HG03378 (cell line): ENCODE measurements at regions not wholly inside any gene's neighbourhood (a gene's known extent, or its start where the extent isn't known, plus 50 kb on each side); places are given as distances from the start of the nearest gene placed in this dataset.
"Not testable (repeated sequence)": the region's sequence is repeated elsewhere in the genome, so short reads cannot be mapped to it uniquely, and the experiment has no call there.

Experiments
- ATAC-seq: cut with Tn5 transposase; IDR thresholded peaks from one replicate; pipeline ENCODE4 v1.9.1; 2021; ENCODE audit warnings: mild to moderate bottlenecking, moderate library complexity; ENCODE audit not compliant: unreplicated experiment

GRCh38 chr1:232579958-232580941 lies 49.7 kb downstream of the SIPA1L2 start:
- ATAC-seq: no peak

GRCh38 chr1:232579466-232579865 lies 50.5 kb downstream of the SIPA1L2 start:
- no peak for ATAC-seq

- peak; percentile 59 for ATAC-seq
These were observed 51.2 kb downstream of the SIPA1L2 start for GRCh38 chr1:232578651-232579195.

- ATAC-seq: no peak
These were observed 52.2 kb downstream of the SIPA1L2 start for GRCh38 chr1:232577772-232578171.

DNA sequence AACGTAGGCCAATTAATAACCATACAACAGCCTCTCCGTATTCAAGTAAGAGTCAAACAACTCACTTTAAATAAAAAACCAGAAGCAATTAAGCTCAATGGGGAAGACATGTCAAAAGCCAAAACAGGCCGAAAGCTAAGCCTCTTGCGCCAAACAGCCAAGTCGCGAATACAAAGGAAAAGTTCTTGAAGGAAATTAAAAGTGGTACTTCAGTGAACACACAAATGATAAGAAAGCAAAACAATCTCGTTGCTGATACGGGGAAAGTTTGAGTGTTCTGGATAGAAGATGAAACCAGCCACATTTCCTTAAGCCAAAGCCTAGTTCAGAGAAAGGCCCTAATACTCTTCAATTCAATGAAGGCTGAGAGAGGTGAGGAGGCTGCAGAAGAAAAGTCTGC lies 53.4 kb downstream of the SIPA1L2 start:
- ATAC-seq: no peak

- ATAC-seq: no peak
These were observed 54.2 kb downstream of the SIPA1L2 start for GRCh38 chr1:232575763-232576040.

- ATAC-seq: no peak
These were observed 54.8 kb downstream of the SIPA1L2 start for GRCh38 chr1:232574889-232575762.

DNA sequence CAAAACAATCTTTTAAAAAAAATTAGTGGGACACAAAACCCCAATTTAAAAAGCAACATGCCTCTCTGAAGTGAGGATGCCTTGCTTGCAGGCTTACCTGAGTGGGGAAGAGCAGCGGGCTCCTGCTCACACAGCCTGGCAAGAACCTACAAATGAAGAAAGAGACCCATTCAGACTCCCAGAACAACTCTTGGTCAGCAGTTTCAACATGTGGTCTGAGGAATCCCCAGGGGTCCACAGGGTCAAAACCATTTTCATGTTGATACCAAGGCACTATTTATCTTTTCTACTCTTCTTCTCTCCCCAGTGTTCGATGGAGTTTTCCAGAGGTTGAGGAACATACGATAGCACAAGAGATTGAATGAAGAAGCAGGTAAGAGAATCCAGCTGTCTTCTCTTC lies 55.9 kb downstream of the SIPA1L2 start:
- ATAC-seq: no peak

GRCh38 chr1:232571523-232571922 lies 58.4 kb downstream of the SIPA1L2 start:
- ATAC-seq: no peak

DNA sequence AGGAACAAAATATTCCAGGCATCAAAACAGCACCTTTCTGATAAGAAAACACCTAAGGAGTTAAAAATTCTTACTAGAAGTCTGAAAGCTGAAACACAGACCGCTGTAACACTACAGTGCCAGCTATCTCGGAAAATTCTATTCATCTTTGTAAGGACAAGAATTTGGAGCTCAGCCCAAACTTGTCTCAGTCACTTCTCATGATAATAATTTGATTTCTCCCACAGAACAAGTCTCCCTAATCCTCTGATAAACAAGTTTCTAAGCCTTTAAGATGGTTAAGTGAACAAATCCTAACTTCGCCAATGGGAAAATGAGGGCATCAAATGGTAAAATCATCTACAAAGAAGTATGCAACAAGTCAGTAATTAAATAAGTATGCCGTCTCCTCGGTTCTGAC lies 59.9 kb downstream of the SIPA1L2 start:
- ATAC-seq: no peak

- ATAC-seq: not testable (repeated sequence)
These were observed 60.4 kb downstream of the SIPA1L2 start for GRCh38 chr1:232569554-232569921.

- ATAC-seq: no peak
These were observed 60.9 kb downstream of the SIPA1L2 start for GRCh38 chr1:232568906-232569553.

GRCh38 chr1:232568331-232568852 lies 61.5 kb downstream of the SIPA1L2 start:
- no peak for ATAC-seq

DNA sequence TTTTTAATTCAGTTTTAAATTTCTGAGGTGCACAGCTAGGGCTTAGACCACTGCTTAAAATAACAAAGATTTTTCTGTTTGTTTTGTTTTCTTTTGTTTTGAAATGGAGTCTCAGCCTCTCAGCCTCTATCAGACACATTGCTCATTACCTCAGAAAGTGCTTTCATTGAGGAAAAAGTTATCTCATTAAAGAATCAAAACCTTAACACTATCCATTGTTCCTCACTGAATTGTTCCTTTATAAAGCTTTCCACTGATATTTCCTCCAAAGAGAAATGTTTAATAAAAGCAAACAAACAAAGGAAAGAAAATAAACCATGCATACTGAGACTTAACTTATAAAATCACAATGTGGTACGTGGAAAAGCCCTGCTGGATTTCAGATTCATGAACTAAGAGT lies 63.8 kb downstream of the SIPA1L2 start:
- no peak for ATAC-seq

- no peak for ATAC-seq
These were observed 67.0 kb downstream of the SIPA1L2 start for GRCh38 chr1:232562855-232563510.

GRCh38 chr1:232561381-232561780 lies 68.6 kb downstream of the SIPA1L2 start:
- no peak for ATAC-seq

GRCh38 chr1:232560940-232561339 lies 69.0 kb downstream of the SIPA1L2 start:
- ATAC-seq: no peak

DNA sequence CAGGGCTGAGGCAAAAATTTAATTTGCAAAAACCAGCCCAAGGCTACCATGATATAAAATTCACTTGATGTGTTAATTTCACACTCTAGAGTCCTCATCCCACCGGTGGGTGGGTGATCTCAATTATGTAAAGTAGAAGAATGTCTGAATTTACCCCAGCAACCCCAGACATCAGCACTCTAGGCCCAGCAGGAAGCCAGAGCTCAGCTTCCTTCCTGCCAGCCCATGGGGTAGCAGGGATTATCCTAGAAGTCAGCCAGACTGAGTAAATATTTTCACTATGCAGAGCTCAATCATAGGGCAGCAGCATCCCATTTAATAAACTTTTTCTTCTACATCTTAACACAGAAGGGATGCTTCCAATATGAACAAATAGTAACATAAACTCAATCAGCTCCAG lies 71.0 kb downstream of the SIPA1L2 start:
- no peak for ATAC-seq

- ATAC-seq: no peak
These were observed 72.3 kb downstream of the SIPA1L2 start for GRCh38 chr1:232557502-232558191.

DNA sequence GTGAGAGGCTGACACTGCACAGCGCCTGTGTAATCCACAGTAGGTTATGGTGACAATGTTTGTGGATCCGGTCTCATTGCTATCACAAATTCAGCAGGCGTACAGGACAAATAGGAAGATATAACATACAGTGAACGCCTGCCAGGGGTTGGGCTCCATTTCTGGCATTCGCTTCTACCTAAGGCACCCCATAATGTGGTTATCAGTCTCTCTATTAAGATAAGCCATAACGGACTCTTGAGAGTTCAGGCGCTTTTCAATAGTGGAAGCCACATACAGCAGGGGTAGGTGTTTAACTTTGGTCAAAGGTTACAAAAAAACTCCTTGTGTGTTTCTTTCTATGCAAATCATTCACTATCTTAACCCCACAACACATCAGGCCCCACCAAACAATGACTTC lies 72.8 kb downstream of the SIPA1L2 start:
- ATAC-seq: no peak
